A549 (cell line): ENCODE measurements at regions not wholly inside any gene's neighbourhood (a gene's known extent, or its start where the extent isn't known, plus 50 kb on each side); places are given as distances from the start of the nearest gene placed in this dataset.

Experiments used
- CTCF ChIP-seq: fragments of >200 bp; sonication (Bioruptor Twin); formaldehyde crosslinking; IDR thresholded peaks from 3 replicates; pipeline ENCODE4 v1.5.1; 2016
- JUNB ChIP-seq: fragments of >200 bp; sonication (Bioruptor Twin); formaldehyde crosslinking; IDR thresholded peaks from 2 replicates; pipeline ENCODE4 v1.6.1; 2016
- MAX ChIP-seq: IDR thresholded peaks from 2 replicates; pipeline ENCODE4 v1.6.1; 2012
- POLR2A ChIP-seq: IDR thresholded peaks from 2 replicates; pipeline ENCODE4 v1.6.1; 2012; ENCODE audit warnings: mild to moderate bottlenecking, low read length
- POLR2AphosphoS2 ChIP-seq: conservative IDR thresholded peaks from 2 replicates; pipeline ENCODE4 v1.6.1; 2012; ENCODE audit warnings: low read length, improper control_type of control experiment, inconsistent platforms

GRCh38 chr21:18542081-18542480 lies 138.5 kb upstream of the TMPRSS15 start:
- no peak for TF ChIP-seq POLR2A
- no peak for TF ChIP-seq JUNB
- no peak for TF ChIP-seq POLR2AphosphoS2
- no peak for TF ChIP-seq CTCF
- TF ChIP-seq MAX, result no peak
